Stimulated activated memory B cell treated with anti-CD40 and anti-IgM and Interleukin-4, amounts not matched to agents 10 μg/mL and 1 μg/mL and 100 μg/mL, for 72 hours (primary cell): ENCODE measurements at regions not wholly inside any gene's neighbourhood (a gene's known extent, or its start where the extent isn't known, plus 50 kb on each side); places are given as distances from the start of the nearest gene placed in this dataset.
"Not testable (repeated sequence)": the region's sequence is repeated elsewhere in the genome, so short reads cannot be mapped to it uniquely, and the experiment has no call there.

ENCODE experiments used
- ATAC-seq: fragments of 150-1000 bp; cut with Tn5 transposase; 2 replicates; pipeline ENCODE4 v1.10.0; 2021
- H3K27ac Mint-ChIP-seq: one replicate; pipeline ENCODE4 v1.8.0; 2022; ENCODE audit warnings: mild to moderate bottlenecking, mixed read lengths
- H3K27me3 Mint-ChIP-seq: one replicate; pipeline ENCODE4 v1.8.0; 2022; ENCODE audit warnings: mixed read lengths
- H3K36me3 Mint-ChIP-seq: one replicate; pipeline ENCODE4 v1.8.0; 2022; ENCODE audit warnings: mixed read lengths
- H3K4me1 Mint-ChIP-seq: one replicate; pipeline ENCODE4 v1.8.0; 2022; ENCODE audit warnings: mixed read lengths
- H3K4me3 Mint-ChIP-seq: one replicate; pipeline ENCODE4 v1.8.0; 2022; ENCODE audit warnings: mild to moderate bottlenecking, moderate library complexity, mixed read lengths
- H3K9me3 Mint-ChIP-seq: one replicate; pipeline ENCODE4 v1.8.0; 2022; ENCODE audit warnings: mixed read lengths

GRCh38 chr9:34760196-34761040, 50.5 kb upstream of the CCL21 start:
- not testable (repeated sequence) for H3K9me3 Mint-ChIP-seq, H3K4me3 Mint-ChIP-seq, H3K4me1 Mint-ChIP-seq, H3K36me3 Mint-ChIP-seq, H3K27ac Mint-ChIP-seq
- H3K27me3 Mint-ChIP-seq, result peaks cover 52% of the 10 kb centered on the region
- peak; percentile 77 for ATAC-seq
